K562 (cell line): ENCODE measurements at regions not wholly inside any gene's neighbourhood (a gene's known extent, or its start where the extent isn't known, plus 50 kb on each side); places are given as distances from the start of the nearest gene placed in this dataset.

ENCODE experiments used
- ATAC-seq: fragments of 200-7000 bp; cut with Tn5 transposase; 3 replicates; pipeline ENCODE4 v1.9.1; 2020; ENCODE audit warnings: moderate library complexity
- BruUV-seq: library from RNA; stranded (reverse); fragments of 400-500 nt; replicated peaks from 2 replicates; lab custom pipeline; 2021; lab: Mats Ljungman, UMichigan
- CTCF ChIA-PET: fragments of 300-600 bp; formaldehyde crosslinking; extraction: SDS; loops from one replicate; lab custom pipeline; 2021; ENCODE audit warnings: low intra/inter-chr PET ratio; lab: Yijun Ruan, JAX
- POLR2A ChIA-PET: fragments of 300-600, 350-650 bp; sonication (Branson Sonifier 250); formaldehyde crosslinking; extraction: SDS; loops from one replicate; lab custom pipeline; 2021; ENCODE audit warnings: antibody characterized with exemption, inconsistent platforms; lab: Yijun Ruan, JAX
- DNase-seq, 4 experiments: peaks; one replicate each; pipeline versions ENCODE4 v3.0.0 to v3.0.0-alpha.2; 2011 to 2018; ENCODE audit warnings: low spot score in 3 of 4, mixed read lengths in 3 of 4; ENCODE audit errors: extremely low read depth in 1 of 4
- FAIRE-seq: peaks from 2 replicates; lab custom pipeline; 2011; peaks lifted over from hg19 to GRCh38; lab: Jason Lieb, UNC
- H2AFZ ChIP-seq: 2 replicates; pipeline ENCODE4 v1.6.0; 2011; ENCODE audit warnings: low read depth, low read length, control low read depth, inconsistent platforms
- H3K27ac ChIP-seq: fragments of 200-600 bp; 3 replicates; pipeline ENCODE4 v1.8.0; 2011; ENCODE audit warnings: low read depth, mild to moderate bottlenecking, control low read depth, inconsistent platforms, low read length, moderate library complexity, mixed read lengths; ENCODE audit errors: extremely low read depth
- H3K27me3 ChIP-seq, 2 experiments: fragments of 300-600 bp in 1 of 2; 2 replicates in 1 of 2; 3 replicates in 1 of 2; pipeline versions ENCODE4 v1.6.0 to v1.8.0; 2011; ENCODE audit warnings: inconsistent platforms in 2 of 2, low read length in 2 of 2, mild to moderate bottlenecking in 1 of 2, mixed read lengths in 1 of 2, moderate library complexity in 1 of 2; ENCODE audit not compliant: control insufficient read depth in 2 of 2, insufficient read depth in 2 of 2
- H3K36me3 ChIP-seq: fragments of 300-600 bp; 3 replicates; pipeline ENCODE4 v1.8.0; 2011; ENCODE audit warnings: mild to moderate bottlenecking, low read length, inconsistent platforms; ENCODE audit not compliant: control insufficient read depth, insufficient read depth
- H3K4me1 ChIP-seq, 2 experiments: fragments of 200-600 bp in 1 of 2; replicated peaks in 1 of 2; 2 replicates in 1 of 2; 3 replicates in 1 of 2; pipeline versions ENCODE4 v1.5.1 to v1.8.0; 2011; ENCODE audit warnings: inconsistent platforms in 2 of 2, low read length in 2 of 2, mild to moderate bottlenecking in 1 of 2, mixed read lengths in 1 of 2, moderate library complexity in 1 of 2; ENCODE audit not compliant: control insufficient read depth in 2 of 2, insufficient read depth in 2 of 2
- H3K4me2 ChIP-seq: 2 replicates; pipeline ENCODE4 v1.6.1; 2011; ENCODE audit warnings: low read length, control low read depth, inconsistent platforms, mixed read lengths; ENCODE audit not compliant: insufficient read depth
- H3K4me3 ChIP-seq: fragments of 200-600 bp; sonication (generic), shearing (Covaris generic); 2 replicates; pipeline ENCODE4 v1.5.1; 2016; ENCODE audit warnings: control low read depth, inconsistent platforms
- H3K79me2 ChIP-seq: fragments of 200-600 bp; 3 replicates; pipeline ENCODE4 v1.8.0; 2011; ENCODE audit warnings: low read length, inconsistent platforms; ENCODE audit not compliant: control insufficient read depth, insufficient read depth
- H3K9ac ChIP-seq, 2 experiments: 2 replicates each; pipeline versions ENCODE4 v1.6.0 to v1.6.1; 2011; ENCODE audit warnings: low read depth in 2 of 2, low read length in 2 of 2, control low read depth in 1 of 2, inconsistent platforms in 1 of 2, mild to moderate bottlenecking in 1 of 2, mixed read lengths in 1 of 2; ENCODE audit not compliant: insufficient read depth in 1 of 2
- H3K9me1 ChIP-seq: one replicate; pipeline ENCODE4 v1.6.0; 2011; ENCODE audit warnings: inconsistent platforms, mild to moderate bottlenecking, low read length, moderate library complexity; ENCODE audit not compliant: control insufficient read depth, insufficient read depth
- H3K9me3 ChIP-seq: replicated peaks from 2 replicates; pipeline ENCODE4 v1.5.1; 2011; ENCODE audit warnings: low read depth, low read length, inconsistent platforms; ENCODE audit not compliant: control insufficient read depth, insufficient read depth
- H4K20me1 ChIP-seq: replicated peaks from 2 replicates; pipeline ENCODE4 v1.6.1; 2011; ENCODE audit warnings: low read length, inconsistent platforms, mixed read lengths; ENCODE audit not compliant: control insufficient read depth, insufficient read depth
- ATF6 ChIP-seq: sonication (generic); formaldehyde crosslinking; IDR thresholded peaks from 2 replicates; pipeline ENCODE4 v1.4.0; 2020; ENCODE audit warnings: mild to moderate bottlenecking, missing genetic modification reagents
- HDAC3 ChIP-seq: fragments of 450-650 bp; IDR thresholded peaks from 2 replicates; pipeline ENCODE4 v1.6.1; 2018; ENCODE audit warnings: borderline replicate concordance, mild to moderate bottlenecking, moderate library complexity; ENCODE audit not compliant: partially characterized antibody
- MCM2 ChIP-seq: fragments of 450-650 bp; IDR thresholded peaks from 2 replicates; pipeline ENCODE4 v1.6.1; 2017; ENCODE audit warnings: low read depth, mild to moderate bottlenecking
- MYNN ChIP-seq, 2 experiments: sonication (generic); formaldehyde crosslinking in 1 of 2; IDR thresholded peaks; 2 replicates each; pipeline versions ENCODE4 v1.5.0 to v1.6.1; 2016 to 2020; ENCODE audit warnings: antibody characterized with exemption in 1 of 2, missing genetic modification reagents in 1 of 2
- POLR2AphosphoS5 ChIP-seq: IDR thresholded peaks from 2 replicates; pipeline ENCODE4 v1.6.1; 2011; ENCODE audit warnings: mild to moderate bottlenecking, low read depth, low read length, moderate library complexity; ENCODE audit not compliant: control insufficient read depth, insufficient read depth
- RFX5 ChIP-seq: IDR thresholded peaks from 2 replicates; pipeline ENCODE4 v1.6.1; 2011; ENCODE audit warnings: low read depth, mild to moderate bottlenecking, improper control_type of control experiment, low read length
- SMC3 ChIP-seq: conservative IDR thresholded peaks from 2 replicates; pipeline ENCODE4 v1.6.1; 2011; ENCODE audit warnings: low read depth, low read length, improper control_type of control experiment; ENCODE audit not compliant: insufficient read depth
- SRSF9 ChIP-seq: fragments of 200-400 bp; formaldehyde crosslinking; IDR thresholded peaks from 2 replicates; pipeline ENCODE4 v1.6.1; 2017; ENCODE audit warnings: low read depth, low read length, borderline replicate concordance
- THAP12 ChIP-seq: fragments of 250-450 bp; sonication (Bioruptor Pico); IDR thresholded peaks from 2 replicates; pipeline ENCODE4 v1.9.0; 2021; ENCODE audit warnings: mild to moderate bottlenecking, inconsistent platforms
- XRCC3 ChIP-seq: fragments of 450-650 bp; IDR thresholded peaks from 2 replicates; pipeline ENCODE4 v1.6.1; 2017; ENCODE audit warnings: mild to moderate bottlenecking, moderate library complexity
- ZBTB2 ChIP-seq: fragments of 450-650 bp; IDR thresholded peaks from 2 replicates; pipeline ENCODE4 v1.6.1; 2016; ENCODE audit warnings: antibody characterized with exemption
- ZC3H11A ChIP-seq: IDR thresholded peaks from 2 replicates; pipeline ENCODE4 v1.6.1; 2012; ENCODE audit warnings: low read depth, low read length, improper control_type of control experiment
- ZNF121 ChIP-seq: sonication (generic); formaldehyde crosslinking; conservative IDR thresholded peaks from 2 replicates; pipeline ENCODE4 v1.8.0; 2022; ENCODE audit warnings: missing genetic modification reagents
- ZNF232 ChIP-seq: sonication (generic); formaldehyde crosslinking; IDR thresholded peaks from 2 replicates; pipeline ENCODE4 v1.8.0; 2022; ENCODE audit warnings: mild to moderate bottlenecking, missing genetic modification reagents
- ZNF780A ChIP-seq: fragments of 250-450 bp; sonication (Bioruptor Pico); IDR thresholded peaks from 2 replicates; pipeline ENCODE4 v1.5.0; 2021; ENCODE audit warnings: mild to moderate bottlenecking
- WGBS: fragments of 100-300 bp; shearing (Covaris generic); methylation state at CpG from one replicate; pipeline ENCODE4 v1.1.6; 2016; ENCODE audit warnings: low coverage, mixed read lengths; ENCODE audit not compliant: insufficient coverage; ENCODE audit errors: missing lambda C conversion rate; 5-methylcytosine and 5-hydroxymethylcytosine counted together
- in situ Hi-C: fragments of 300-500 bp; cut with MboI; formaldehyde crosslinking; loops from 4 replicates; pipeline ENCODE4 v1.15.0; 2018; ENCODE audit warnings: inconsistent platforms, mixed read lengths
- intact Hi-C: fragments of 100-400 bp; cut with micrococcal nuclease; formaldehyde crosslinking; loops from 2 replicates; pipeline ENCODE4 v1.14.2; 2022

GRCh38 chr3:30980993-30981392 lies 86.5 kb upstream of the GADL1 start (continued):
- no peak for TF ChIP-seq ZBTB2
- no peak for TF ChIP-seq ZNF780A (CRISPR knock-in tag)
- no peak for TF ChIP-seq ZC3H11A

GRCh38 chr3:30982416-30983075 lies 88.1 kb upstream of the GADL1 start:
- BruUV-seq, result no TSS peak
- Histone ChIP-seq H3K9ac (no peak overlapping the region), H3K79me2 (no peaks in the 10 kb centered on the region), H3K27ac (no peak overlapping the region), H3K4me1 (no peaks in the 10 kb centered on the region), H3K4me3 (no peak overlapping the region), H3K9me1 (no peaks in the 10 kb centered on the region), H3K27me3 (no peaks in the 10 kb centered on the region), H3K4me2 (no peak overlapping the region), H3K9me3 (peaks cover 3% of the 10 kb centered on the region; the same call in 1 of the 2 replicates), H2AFZ (no peak overlapping the region), H3K36me3 (no peaks in the 10 kb centered on the region), H4K20me1 (no peaks in the 10 kb centered on the region)
- FAIRE-seq (no peak), ATAC-seq (no peak), DNase-seq (no peak)
- intact Hi-C loops, result no loop called here
- CTCF ChIA-PET, result no interaction called here
- WGBS, result 7% methylated on average over 3 of the region's 3 CpGs
- POLR2A ChIA-PET, result no interaction called here
- in situ Hi-C loops, result no loop called here
- TF ChIP-seq HDAC3 (no peak), MYNN (IDR thresholded peaks at IDR 0.05) (no peak), MYNN (CRISPR knock-in tag; IDR thresholded peaks at IDR 0.05) (no peak), RFX5 (no peak), THAP12 (CRISPR knock-in tag) (no peak), MCM2 (no peak), ZNF232 (CRISPR knock-in tag) (no peak), SMC3 (no peak), POLR2AphosphoS5 (no peak), SRSF9 (no peak), XRCC3 (no peak), ZNF121 (CRISPR knock-in tag) (no peak), ATF6 (CRISPR knock-in tag) (no peak)
